Left hindlimb (tissue), 1 donor: ENCODE measurements at regions not wholly inside any gene's neighbourhood (a gene's known extent, or its start where the extent isn't known, plus 50 kb on each side); places are given as distances from the start of the nearest gene placed in this dataset.

Experiments
- DNase-seq: peaks from one replicate; pipeline ENCODE4 v3.0.0-alpha.2; 2018

- no peak for DNase-seq
Observed at GRCh38 chr15:70469651-70470555, 293.5 kb downstream of the UACA start.

- DNase-seq = no peak
Observed at GRCh38 chr15:70469182-70469581, 294.2 kb downstream of the UACA start.

- peak; percentile 59 for DNase-seq
Observed at GRCh38 chr15:70466895-70467529, 296.3 kb downstream of the UACA start.

- no peak for DNase-seq
Observed at GRCh38 chr15:70466305-70466704, 297.1 kb downstream of the UACA start.

DNA sequence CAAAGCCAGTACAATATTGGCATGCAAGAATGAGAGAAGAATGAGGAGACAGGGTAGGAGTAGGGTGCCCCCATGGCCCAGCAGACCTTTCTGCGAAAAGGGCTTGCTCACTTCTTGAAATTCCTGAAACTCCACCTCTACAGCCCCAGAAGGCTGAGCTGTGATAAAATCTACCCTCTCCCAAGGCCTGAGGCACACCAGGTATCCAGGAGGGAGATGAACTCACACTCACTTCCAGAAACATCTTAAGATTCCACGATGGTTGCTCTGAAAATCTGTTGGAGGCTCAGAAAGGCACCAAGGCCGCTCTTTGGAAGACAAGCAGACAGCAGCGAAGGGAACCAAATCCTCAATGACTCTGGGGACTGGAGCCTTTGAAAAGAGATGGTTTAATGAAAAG lies 297.5 kb downstream of the UACA start:
- DNase-seq = no peak

GRCh38 chr15:70463453-70463834 lies 299.9 kb downstream of the UACA start:
- DNase-seq = no peak

DNA sequence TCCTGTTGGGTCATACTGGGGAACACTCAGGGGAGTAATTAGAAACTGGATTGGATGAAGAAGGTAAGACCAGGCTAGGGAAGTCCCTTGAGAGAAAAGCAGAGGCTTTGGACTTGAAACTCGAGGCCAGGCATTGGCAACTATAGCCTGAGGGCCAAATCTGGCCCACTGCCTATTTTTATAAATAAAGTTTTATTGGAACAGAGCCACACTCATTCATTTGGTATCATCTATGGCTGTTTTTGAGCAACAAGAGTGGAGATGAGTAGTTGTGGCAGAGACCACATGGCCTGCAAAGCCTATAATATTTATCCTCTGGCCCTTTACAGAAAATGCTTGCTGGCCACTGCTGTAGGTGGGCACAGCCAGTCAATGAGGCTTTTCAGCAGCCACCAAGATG lies 301.4 kb downstream of the UACA start:
- no peak for DNase-seq

DNA sequence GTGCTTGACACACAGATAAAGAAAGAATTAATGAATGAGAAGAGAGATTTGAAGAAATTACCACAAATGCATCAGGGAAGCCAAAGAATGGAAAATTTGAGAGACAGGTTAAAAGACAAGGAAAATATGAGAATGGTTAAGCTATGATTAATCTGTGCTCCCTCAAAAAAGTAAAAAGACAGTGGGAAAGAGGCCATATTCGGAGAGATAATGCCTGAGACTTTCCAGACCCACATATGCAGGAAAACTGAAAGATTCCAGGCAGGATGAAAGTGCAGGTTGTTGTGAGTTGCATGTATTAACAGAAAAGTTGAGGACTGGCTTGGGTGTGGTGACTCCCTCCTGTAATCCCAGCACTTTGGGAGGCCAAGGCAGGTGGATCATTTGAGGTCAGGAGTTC lies 302.3 kb downstream of the UACA start:
- DNase-seq = no peak

DNA sequence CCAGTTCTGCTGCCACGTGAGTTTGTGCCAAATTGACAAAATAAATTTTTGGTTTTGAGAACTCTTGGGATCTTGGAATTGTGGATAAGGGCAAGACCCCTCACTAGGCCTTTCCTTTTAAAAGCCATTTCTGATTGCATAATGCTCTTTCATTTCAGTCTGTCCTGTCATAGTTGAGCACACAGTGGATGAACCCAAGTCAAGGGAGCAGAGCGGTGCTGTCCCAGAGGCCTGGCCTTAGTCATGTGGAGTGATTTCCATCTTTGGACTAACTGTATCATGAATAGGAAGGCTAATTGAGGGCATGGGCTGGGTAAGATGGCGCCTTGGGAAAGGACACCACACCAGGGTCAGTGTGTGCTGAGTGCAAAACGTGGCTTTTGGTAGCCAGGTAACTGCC lies 304.0 kb downstream of the UACA start:
- no peak for DNase-seq

DNA sequence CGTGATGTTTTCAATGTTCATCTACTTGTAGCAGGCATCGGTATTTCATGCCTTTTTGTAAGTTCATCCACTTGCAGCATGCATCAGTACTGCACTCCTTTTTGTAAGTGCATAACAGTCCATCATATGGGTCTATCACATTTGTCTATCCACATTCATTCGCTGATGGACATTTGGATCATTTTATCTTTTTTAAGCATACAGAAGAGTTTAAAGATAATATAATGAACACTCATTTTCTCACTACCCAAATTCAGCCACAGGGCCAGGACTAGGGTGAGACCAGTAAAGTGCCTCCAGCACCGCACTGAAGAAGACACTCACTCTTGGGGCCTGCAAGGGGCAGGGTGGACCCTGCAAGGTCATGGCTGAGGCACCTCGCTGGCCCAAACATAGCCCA lies 309.6 kb downstream of the UACA start:
- no peak for DNase-seq

DNA sequence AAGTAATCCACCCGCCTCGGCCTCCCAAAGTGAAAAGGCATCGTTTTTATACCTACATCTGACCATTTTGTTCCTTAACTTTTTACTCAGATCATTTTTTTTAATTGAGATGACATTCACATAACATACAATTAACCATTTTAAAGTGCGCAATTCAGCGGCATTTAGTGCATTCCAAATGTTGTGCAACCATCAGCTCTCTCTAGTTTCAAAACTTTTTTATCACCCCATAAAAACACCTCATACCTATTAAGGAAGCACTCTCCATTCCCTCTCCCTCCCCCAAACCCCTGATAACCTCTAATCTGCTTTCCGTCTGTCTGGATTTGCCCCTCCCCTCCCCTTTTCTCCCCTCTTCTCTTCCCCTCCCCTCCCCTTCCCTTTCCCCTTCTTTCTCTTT lies 310.1 kb downstream of the UACA start:
- DNase-seq = no peak

DNA sequence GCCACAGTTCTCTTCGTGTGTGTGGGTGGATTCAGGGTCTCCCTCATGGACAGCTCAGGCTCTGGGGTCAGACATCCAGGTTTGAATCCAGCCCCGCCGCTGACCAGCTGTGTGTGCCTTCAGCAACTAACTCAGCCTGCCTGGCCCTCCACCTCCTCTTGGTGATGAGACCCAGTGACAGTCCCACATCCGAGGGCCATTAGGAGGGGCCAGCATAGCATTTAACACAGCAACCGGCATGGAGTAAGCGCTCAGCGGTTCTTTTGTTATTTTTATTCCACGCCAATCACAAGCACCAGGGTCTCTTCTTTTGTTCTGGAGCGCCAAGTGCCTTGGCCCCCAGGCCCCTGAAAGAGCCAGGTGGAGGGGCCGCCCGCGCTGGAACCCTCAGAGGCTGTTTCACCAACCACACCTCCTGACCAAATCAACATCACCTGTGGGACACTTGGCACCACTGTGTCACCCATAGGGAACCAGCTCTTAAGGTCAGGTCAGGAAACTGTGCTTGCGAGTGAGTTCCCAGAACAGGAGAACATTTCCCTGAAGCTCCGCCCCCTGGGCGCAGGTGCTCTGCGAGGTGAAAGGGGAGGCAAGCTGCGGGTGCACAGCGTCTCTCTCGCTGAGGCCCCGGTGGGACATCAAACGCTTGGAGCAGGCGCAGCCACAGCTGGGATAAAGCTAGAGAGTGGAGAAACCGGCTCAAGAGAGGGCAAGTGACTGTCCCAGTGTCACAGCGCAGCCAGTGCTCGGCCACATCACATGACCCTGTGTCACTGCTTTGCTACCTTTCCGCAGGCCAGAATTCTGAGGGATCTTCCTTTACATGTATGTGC lies 311.3 kb downstream of the UACA start:
- no peak for DNase-seq

- DNase-seq = no peak
Observed at GRCh38 chr15:70450142-70450443, 313.3 kb downstream of the UACA start.

DNA sequence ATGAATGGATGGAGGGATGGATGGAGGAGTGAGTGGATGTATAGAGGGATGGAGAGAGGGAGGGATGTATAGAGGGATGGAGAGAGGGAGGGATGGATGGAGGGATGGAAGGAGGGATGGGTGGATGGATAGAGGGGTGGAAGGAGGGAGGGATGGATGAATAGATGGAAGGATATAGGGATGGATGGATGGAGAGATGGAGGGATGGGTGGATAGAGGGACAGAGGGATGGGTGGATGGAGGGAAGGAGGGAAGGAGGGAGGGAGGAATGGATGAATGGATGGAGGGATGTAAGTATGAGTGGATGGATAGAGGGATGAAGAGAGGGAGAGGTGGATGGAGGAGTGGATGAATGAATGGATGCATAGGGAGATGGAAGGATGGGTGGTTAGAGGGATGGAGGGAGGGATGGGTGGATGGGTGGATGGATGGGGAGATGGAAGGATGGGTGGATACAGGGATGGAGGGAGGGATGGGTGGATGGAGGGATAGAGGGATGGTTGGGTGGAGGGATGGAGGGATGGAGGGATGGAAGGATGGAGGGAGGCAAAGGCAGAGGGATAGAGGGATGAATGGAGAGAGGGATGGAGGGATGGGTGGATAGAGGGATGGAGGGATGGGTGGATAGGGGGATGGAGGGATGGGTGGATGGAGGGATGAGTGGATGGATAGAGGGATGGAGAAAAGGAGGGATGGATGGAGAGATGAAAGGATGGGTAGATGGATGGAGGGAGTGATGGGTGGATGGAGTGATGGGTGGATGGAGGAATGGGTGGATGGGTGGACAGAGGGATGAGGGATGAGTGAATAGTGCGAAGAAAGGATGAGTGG lies 313.8 kb downstream of the UACA start:
- no peak for DNase-seq

DNA sequence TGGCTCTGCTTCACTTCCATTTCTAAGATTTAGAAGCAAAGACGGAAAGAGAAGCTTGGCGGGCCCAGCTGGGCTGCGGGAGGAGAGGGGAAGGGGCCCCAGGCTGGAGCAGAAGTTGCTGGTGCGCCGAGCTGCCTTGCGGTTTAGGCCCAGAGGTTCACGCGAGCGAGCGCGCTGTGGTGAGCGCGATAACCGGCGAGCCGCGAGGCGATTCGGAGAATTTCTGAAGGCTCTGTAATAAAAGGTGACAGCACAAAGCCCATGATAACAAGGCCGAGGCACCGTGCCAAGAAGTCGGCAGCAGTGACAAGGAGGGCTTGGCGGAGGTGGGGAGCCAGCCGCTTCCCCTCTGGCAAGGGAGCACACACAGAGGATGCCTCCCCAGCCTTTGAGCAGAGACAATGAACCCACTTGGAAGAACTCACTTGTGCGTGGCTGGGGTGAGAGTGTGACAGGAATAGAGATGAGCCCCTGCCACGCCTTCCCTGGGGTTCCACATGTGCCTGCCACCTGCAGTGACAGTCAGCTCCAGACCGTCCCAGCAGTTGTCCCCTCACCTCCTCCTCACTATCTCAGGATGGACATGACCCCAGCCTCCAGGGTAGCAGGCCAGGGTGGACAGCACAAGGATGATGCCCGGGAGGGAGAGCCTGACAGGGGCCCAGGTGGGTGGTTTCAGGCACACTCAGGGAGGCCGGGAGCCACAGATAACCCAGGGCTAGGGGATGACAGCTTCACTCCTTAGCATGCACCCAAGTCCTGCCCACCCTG lies 315.2 kb downstream of the UACA start:
- peak; percentile 46 for DNase-seq

GRCh38 chr15:70447521-70447920 lies 315.8 kb downstream of the UACA start:
- no peak for DNase-seq

GRCh38 chr15:70447081-70447480 lies 316.3 kb downstream of the UACA start:
- no peak for DNase-seq

DNA sequence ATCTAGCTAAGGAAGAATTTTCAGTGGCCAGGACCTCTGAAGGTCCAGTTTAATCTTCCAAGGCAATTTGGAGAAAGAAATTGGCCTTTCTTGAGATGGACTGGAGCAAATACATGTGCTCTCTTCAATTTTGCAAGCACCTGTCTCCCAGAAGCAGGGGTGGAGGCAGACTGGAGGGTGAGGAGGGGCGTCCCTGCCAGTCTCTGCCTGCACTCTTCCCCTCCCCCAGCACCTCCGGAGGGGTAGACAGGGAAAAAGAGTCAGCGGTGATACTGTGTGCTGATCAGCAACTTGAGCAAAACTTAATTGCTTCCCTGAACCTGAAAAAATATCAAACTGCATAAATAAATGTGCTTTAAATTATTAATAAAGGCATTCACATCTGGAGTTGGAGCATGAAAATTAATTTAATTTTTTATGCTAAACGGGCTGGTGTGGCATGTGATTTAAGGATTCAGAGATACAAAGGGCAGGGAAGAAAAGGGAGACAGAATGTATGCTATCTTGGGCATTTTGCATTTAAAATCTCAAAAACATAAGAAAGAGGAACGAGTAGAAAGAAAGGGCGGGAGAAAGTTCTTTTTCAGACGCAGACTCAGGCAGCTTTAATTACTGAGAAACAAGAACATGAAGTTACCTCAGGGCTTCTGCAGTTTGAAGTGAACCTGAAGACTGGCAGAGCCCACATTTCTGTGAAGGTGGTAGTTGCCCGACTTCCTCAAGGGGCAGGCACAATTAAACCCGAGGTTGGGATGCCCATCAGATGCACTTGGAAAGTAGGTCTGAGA lies 319.7 kb downstream of the UACA start:
- no peak for DNase-seq

DNA sequence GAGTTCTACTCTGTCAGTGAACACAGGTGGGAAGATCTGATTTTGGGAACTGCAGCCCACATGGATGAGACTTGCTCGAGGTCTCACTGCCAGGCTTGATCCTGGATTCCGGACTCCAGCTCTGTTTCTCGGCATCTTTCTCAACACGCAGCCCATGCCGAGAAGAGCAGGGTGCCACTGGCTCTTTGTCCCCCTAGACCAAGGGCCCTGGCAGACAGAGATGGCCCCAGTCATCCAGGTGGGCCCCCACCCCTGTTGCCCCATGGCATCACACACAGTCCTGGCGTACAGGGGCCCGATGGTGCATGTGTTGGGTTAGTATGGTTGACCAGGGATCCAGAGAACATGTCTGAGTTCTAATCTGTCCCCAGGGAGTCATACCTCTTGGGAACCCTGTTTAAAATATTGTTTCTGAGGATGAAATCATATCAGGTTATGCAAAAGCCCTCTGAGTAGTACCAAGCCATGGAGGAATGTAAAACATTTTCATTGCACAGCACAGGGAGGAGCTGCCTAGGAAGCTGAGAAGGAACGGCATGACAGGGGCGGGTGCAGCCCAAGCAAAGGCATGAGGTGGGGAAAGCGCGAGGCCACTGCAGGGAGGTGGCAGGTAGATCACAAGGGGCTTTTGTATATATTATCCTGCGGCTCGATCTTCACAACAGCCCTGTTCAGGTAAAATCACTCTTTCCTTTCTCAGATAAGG lies 320.6 kb downstream of the UACA start:
- DNase-seq = no peak

GRCh38 chr15:70442211-70442610 lies 321.1 kb downstream of the UACA start:
- DNase-seq = no peak
